Neural cell (in vitro differentiated cells): ENCODE measurements at regions not wholly inside any gene's neighbourhood (a gene's known extent, or its start where the extent isn't known, plus 50 kb on each side); places are given as distances from the start of the nearest gene placed in this dataset.

ENCODE experiments used
- CTCF ChIP-seq: fragments of 450-650 bp; IDR thresholded peaks from 2 replicates; pipeline ENCODE4 v1.5.1; 2014; ENCODE audit warnings: antibody characterized with exemption, mild to moderate bottlenecking, moderate library complexity; ENCODE audit not compliant: poor library complexity, severe bottlenecking
- EZH2 ChIP-seq: fragments of 200-600, 300-800 bp; shearing (Covaris generic), sonication (generic); IDR thresholded peaks from 2 replicates; pipeline ENCODE4 v1.6.1; 2014; ENCODE audit warnings: antibody characterized with exemption, low read length, borderline replicate concordance, mild to moderate bottlenecking; ENCODE audit not compliant: insufficient read depth, poor library complexity, severe bottlenecking

GRCh38 chr15:96565266-96565665 is 234.8 kb downstream of the NR2F2 start:
- TF ChIP-seq CTCF (no peak), EZH2 (no peak)
